ENCODE measurements at regions not wholly inside any gene's neighbourhood (a gene's known extent, or its start where the extent isn't known, plus 50 kb on each side); places are given as distances from the start of the nearest gene placed in this dataset.

DNA sequence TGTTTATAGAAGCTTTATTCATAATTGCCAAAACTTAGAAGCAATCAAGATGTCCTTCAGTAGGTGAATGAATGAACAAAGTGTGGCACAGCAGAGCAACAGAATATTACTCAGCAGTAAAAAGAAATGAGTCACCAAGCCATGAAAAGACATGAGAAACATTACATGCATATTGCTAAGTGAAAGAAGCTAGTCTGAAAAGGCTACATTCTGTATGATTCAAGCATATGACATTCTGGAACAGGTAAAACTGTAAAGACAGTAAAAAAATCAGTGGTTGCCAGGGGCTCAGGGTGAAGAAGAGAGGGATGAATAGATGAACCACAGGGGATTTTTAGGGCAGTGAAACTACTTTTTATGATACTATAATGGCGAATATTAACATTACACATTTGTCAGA, 80.9 kb upstream of the APBB1IP start:
- TF ChIP-seq, protein P1, sequence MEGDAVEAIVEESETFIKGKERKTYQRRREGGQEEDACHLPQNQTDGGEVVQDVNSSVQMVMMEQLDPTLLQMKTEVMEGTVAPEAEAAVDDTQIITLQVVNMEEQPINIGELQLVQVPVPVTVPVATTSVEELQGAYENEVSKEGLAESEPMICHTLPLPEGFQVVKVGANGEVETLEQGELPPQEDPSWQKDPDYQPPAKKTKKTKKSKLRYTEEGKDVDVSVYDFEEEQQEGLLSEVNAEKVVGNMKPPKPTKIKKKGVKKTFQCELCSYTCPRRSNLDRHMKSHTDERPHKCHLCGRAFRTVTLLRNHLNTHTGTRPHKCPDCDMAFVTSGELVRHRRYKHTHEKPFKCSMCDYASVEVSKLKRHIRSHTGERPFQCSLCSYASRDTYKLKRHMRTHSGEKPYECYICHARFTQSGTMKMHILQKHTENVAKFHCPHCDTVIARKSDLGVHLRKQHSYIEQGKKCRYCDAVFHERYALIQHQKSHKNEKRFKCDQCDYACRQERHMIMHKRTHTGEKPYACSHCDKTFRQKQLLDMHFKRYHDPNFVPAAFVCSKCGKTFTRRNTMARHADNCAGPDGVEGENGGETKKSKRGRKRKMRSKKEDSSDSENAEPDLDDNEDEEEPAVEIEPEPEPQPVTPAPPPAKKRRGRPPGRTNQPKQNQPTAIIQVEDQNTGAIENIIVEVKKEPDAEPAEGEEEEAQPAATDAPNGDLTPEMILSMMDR (IDR thresholded peaks at IDR 0.05) = no peak
- TF ChIP-seq EP300 (IDR thresholded peaks at IDR 0.05) = no peak
- no peak for TF ChIP-seq POLR2A (IDR thresholded peaks at IDR 0.05)
- no peak for TF ChIP-seq POLR2AphosphoS5 (IDR thresholded peaks at IDR 0.05)

Data from gastroesophageal sphincter (tissue), 3 donors.